GM12891 (cell line): ENCODE measurements at regions not wholly inside any gene's neighbourhood (a gene's known extent, or its start where the extent isn't known, plus 50 kb on each side); places are given as distances from the start of the nearest gene placed in this dataset.

Experiments
- POLR2A ChIP-seq: IDR thresholded peaks from 2 replicates; pipeline ENCODE4 v1.6.1; 2011; ENCODE audit warnings: low read depth, low read length, control low read depth
- POLR2AphosphoS5 ChIP-seq: IDR thresholded peaks from 2 replicates; pipeline ENCODE4 v1.6.1; 2011; ENCODE audit warnings: low read depth, low read length, control low read depth
- SPI1 ChIP-seq: IDR thresholded peaks from 2 replicates; pipeline ENCODE4 v1.6.1; 2011; ENCODE audit warnings: low read depth, low read length, control low read depth
- TAF1 ChIP-seq: IDR thresholded peaks from 2 replicates; pipeline ENCODE4 v1.6.1; 2011; ENCODE audit warnings: low read depth, low read length, control low read depth

DNA sequence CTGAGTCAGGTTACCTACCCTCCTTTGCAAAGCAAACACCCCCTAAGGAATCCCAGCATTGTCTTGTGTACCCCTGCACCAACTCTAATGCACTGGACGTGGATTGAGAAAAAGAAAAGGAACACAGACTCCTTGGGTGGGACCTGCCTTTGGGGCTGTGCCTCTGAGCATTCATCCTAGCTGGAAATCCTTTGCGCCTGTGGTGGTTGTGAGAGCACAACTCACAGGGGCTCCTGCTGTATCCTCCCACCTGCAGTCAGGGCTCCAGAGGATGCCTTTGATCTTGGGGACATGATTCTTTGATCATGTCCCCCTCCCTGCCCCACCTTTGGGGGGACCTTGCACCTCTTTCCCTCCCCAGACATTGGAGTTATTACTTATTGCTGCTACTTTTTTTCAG is 338.5 kb downstream of the GADD45G start:
- TF ChIP-seq POLR2AphosphoS5 (no peak), POLR2A (no peak), TAF1 (no peak), SPI1 (no peak)
